Stimulated activated CD4-positive, alpha-beta T cell treated with anti-CD3 and anti-CD28 coated beads, Interleukin-1b, Interleukin-23, amount 100 ng/mL, for 24 hours (primary cell): ENCODE measurements at regions not wholly inside any gene's neighbourhood (a gene's known extent, or its start where the extent isn't known, plus 50 kb on each side); places are given as distances from the start of the nearest gene placed in this dataset.

Experiments used
- DNase-seq, 4 experiments: peaks; one replicate each; pipeline ENCODE4 v3.0.0-alpha.2; 2020; ENCODE audit warnings: low read depth in 4 of 4, low spot score in 1 of 4

- DNase-seq: no peak
Observed at GRCh38 chr2:62304429-62305417, 108.8 kb downstream of the B3GNT2 start.

- no peak for DNase-seq
Observed at GRCh38 chr2:62303788-62304187, 107.9 kb downstream of the B3GNT2 start.

- DNase-seq: no peak
Observed at GRCh38 chr2:62302631-62303435, 106.9 kb downstream of the B3GNT2 start.

GRCh38 chr2:62300925-62301324 lies 105.0 kb downstream of the B3GNT2 start:
- no peak for DNase-seq

- no peak for DNase-seq
Observed at GRCh38 chr2:62297624-62298010, 101.7 kb downstream of the B3GNT2 start.

- no peak for DNase-seq
Observed at GRCh38 chr2:62296832-62297623, 101.1 kb downstream of the B3GNT2 start.

- DNase-seq: no peak
Observed at GRCh38 chr2:62296034-62296831, 100.3 kb downstream of the B3GNT2 start.

GRCh38 chr2:62293490-62294271 lies 97.8 kb downstream of the B3GNT2 start:
- no peak for DNase-seq

- no peak for DNase-seq
Observed at GRCh38 chr2:62293151-62293489, 97.2 kb downstream of the B3GNT2 start.

GRCh38 chr2:62292190-62292589 lies 96.3 kb downstream of the B3GNT2 start:
- no peak for DNase-seq

- no peak for DNase-seq
Observed at GRCh38 chr2:62291517-62292137, 95.7 kb downstream of the B3GNT2 start.

- no peak for DNase-seq
Observed at GRCh38 chr2:62291052-62291451, 95.1 kb downstream of the B3GNT2 start.

- no peak for DNase-seq
Observed at GRCh38 chr2:62287899-62288880, 92.3 kb downstream of the B3GNT2 start.

GRCh38 chr2:62287282-62287681 lies 91.4 kb downstream of the B3GNT2 start:
- DNase-seq: no peak

GRCh38 chr2:62286089-62286785 lies 90.3 kb downstream of the B3GNT2 start:
- no peak for DNase-seq

GRCh38 chr2:62284980-62285379 lies 89.1 kb downstream of the B3GNT2 start:
- DNase-seq: no peak

GRCh38 chr2:62284471-62284870 lies 88.6 kb downstream of the B3GNT2 start:
- DNase-seq: no peak

- no peak for DNase-seq
Observed at GRCh38 chr2:62283147-62283546, 87.2 kb downstream of the B3GNT2 start.
